Keratinocyte (primary cell): ENCODE measurements at regions not wholly inside any gene's neighbourhood (a gene's known extent, or its start where the extent isn't known, plus 50 kb on each side); places are given as distances from the start of the nearest gene placed in this dataset.

Experiments
- EZH2 ChIP-seq: IDR thresholded peaks from one replicate; pipeline ENCODE4 v1.6.1; 2012; ENCODE audit warnings: inconsistent platforms, mild to moderate bottlenecking, low read length, moderate library complexity
- TF ChIP-seq, protein P1 (sequence below), 3 experiments: IDR thresholded peaks in 1 of 3; conservative IDR thresholded peaks in 1 of 3; optimal IDR thresholded peaks in 1 of 3; 2 replicates in 2 of 3; 3 replicates in 1 of 3; pipeline versions ENCODE3 to v1.5.1; 2011; ENCODE audit warnings: low read length in 3 of 3, mild to moderate bottlenecking in 3 of 3, moderate library complexity in 2 of 3, control low read depth in 1 of 3, inconsistent platforms in 1 of 3; ENCODE audit not compliant: insufficient read depth in 2 of 3; ENCODE audit errors: extremely low read depth in 1 of 3

DNA sequence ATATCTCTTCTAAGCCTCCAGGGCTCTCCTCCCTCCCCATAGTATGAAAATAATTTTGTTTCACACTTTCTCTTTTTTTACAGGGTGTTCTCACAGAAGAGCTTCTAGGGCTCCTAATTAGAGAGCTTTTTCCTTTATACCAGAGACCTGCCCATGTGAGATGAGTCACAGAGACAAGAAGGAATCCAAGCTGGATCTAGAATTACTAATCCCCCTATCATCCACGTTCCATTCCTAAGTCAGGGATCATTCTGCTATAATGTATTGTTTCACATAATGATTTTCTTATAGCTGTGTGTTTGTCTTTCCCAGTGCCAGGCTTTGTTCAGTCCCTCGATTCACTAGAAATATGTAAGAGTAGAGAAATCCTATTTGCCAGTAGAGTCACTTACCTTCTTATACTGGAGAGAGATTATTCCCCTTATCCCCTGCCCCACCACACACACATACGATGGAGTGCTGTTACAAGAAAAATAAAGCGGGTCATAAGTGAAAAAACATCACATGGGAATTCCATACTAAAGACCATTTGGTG, 778.3 kb upstream of the LRRC4C start:
- TF ChIP-seq, protein P1, sequence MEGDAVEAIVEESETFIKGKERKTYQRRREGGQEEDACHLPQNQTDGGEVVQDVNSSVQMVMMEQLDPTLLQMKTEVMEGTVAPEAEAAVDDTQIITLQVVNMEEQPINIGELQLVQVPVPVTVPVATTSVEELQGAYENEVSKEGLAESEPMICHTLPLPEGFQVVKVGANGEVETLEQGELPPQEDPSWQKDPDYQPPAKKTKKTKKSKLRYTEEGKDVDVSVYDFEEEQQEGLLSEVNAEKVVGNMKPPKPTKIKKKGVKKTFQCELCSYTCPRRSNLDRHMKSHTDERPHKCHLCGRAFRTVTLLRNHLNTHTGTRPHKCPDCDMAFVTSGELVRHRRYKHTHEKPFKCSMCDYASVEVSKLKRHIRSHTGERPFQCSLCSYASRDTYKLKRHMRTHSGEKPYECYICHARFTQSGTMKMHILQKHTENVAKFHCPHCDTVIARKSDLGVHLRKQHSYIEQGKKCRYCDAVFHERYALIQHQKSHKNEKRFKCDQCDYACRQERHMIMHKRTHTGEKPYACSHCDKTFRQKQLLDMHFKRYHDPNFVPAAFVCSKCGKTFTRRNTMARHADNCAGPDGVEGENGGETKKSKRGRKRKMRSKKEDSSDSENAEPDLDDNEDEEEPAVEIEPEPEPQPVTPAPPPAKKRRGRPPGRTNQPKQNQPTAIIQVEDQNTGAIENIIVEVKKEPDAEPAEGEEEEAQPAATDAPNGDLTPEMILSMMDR (optimal IDR thresholded peaks at IDR 0.05 in 1 of 3, IDR thresholded peaks at IDR 0.05 in 1 of 3, conservative IDR thresholded peaks at IDR 0.05 in 1 of 3; ENCODE audit: extremely low read depth in 1 of 3, insufficient read depth in 2 of 3, low read length in 3 of 3): no peak
- TF ChIP-seq EZH2: no peak
